ENCODE measurements at regions not wholly inside any gene's neighbourhood (a gene's known extent, or its start where the extent isn't known, plus 50 kb on each side); places are given as distances from the start of the nearest gene placed in this dataset.
"Not testable (repeated sequence)": the region's sequence is repeated elsewhere in the genome, so short reads cannot be mapped to it uniquely, and the experiment has no call there.

DNA sequence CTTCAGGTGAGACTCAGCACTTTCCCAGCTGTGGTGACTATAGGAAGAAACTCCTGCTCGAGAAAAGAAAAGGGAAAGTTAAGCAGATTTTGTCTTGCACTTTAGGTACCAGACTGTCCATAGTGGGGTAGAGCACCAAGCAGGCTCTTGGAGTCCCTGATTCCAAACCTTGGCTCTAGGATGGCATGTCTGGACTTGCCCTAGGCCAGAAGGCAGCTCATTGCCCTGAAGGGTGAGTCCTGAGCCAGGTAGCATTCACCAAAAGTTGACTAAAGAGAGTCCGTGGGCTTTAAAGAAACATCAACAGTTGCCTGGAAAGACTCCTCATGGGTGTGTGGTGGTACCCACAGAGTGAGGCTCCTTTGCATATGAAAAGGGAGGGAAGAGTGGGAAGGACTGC is 145.2 kb upstream of the SNX7 start:
- no peak for DNase-seq (ENCODE audit: low read depth in 1 of 2, low spot score in 1 of 2)
- Histone ChIP-seq H3K27ac (no peak overlapping the region), H3K27me3 (no peaks in the 10 kb centered on the region), H3K4me1 (ENCODE audit: low read depth) (no peaks in the 10 kb centered on the region), H3K36me3 (no peaks in the 10 kb centered on the region), H3K4me3 (no peak overlapping the region), H3K9me3 (ENCODE audit: low read depth) (no peaks in the 10 kb centered on the region)
- TF ChIP-seq, protein P1, sequence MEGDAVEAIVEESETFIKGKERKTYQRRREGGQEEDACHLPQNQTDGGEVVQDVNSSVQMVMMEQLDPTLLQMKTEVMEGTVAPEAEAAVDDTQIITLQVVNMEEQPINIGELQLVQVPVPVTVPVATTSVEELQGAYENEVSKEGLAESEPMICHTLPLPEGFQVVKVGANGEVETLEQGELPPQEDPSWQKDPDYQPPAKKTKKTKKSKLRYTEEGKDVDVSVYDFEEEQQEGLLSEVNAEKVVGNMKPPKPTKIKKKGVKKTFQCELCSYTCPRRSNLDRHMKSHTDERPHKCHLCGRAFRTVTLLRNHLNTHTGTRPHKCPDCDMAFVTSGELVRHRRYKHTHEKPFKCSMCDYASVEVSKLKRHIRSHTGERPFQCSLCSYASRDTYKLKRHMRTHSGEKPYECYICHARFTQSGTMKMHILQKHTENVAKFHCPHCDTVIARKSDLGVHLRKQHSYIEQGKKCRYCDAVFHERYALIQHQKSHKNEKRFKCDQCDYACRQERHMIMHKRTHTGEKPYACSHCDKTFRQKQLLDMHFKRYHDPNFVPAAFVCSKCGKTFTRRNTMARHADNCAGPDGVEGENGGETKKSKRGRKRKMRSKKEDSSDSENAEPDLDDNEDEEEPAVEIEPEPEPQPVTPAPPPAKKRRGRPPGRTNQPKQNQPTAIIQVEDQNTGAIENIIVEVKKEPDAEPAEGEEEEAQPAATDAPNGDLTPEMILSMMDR (IDR thresholded peaks at IDR 0.05; ENCODE audit: low read depth, low read length) = no peak

- Histone ChIP-seq H3K4me1 (ENCODE audit: low read depth) (no peaks in the 10 kb centered on the region), H3K27ac (no peak overlapping the region), H3K4me3 (no peak overlapping the region), H3K9me3 (ENCODE audit: low read depth) (no peaks in the 10 kb centered on the region), H3K36me3 (no peaks in the 10 kb centered on the region), H3K27me3 (no peaks in the 10 kb centered on the region)
- TF ChIP-seq, protein P1 (IDR thresholded peaks at IDR 0.05; ENCODE audit: low read depth, low read length) = no peak
- no peak for DNase-seq (ENCODE audit: low read depth in 1 of 2, low spot score in 1 of 2)
Measured at GRCh38 chr1:98515744-98516143, 145.8 kb upstream of the SNX7 start.

- H3K27me3 ChIP-seq; DNase-seq (ENCODE audit: low read depth in 1 of 2, low spot score in 1 of 2); H3K27ac ChIP-seq; H3K4me1 ChIP-seq (ENCODE audit: low read depth); H3K4me3 ChIP-seq; H3K36me3 ChIP-seq; H3K9me3 ChIP-seq (ENCODE audit: low read depth): not testable (repeated sequence)
Measured at GRCh38 chr1:98512216-98512615, 149.3 kb upstream of the SNX7 start.

- no peak for DNase-seq (ENCODE audit: low read depth in 1 of 2, low spot score in 1 of 2)
- TF ChIP-seq, protein P1 (IDR thresholded peaks at IDR 0.05; ENCODE audit: low read depth, low read length) = no peak
- no peaks in the 10 kb centered on the region for H3K4me1 ChIP-seq (ENCODE audit: low read depth)
- H3K27ac ChIP-seq = no peak overlapping the region
- H3K4me3 ChIP-seq = no peak overlapping the region
- no peaks in the 10 kb centered on the region for H3K36me3 ChIP-seq
- no peaks in the 10 kb centered on the region for H3K27me3 ChIP-seq
- no peaks in the 10 kb centered on the region for H3K9me3 ChIP-seq (ENCODE audit: low read depth)
Measured at GRCh38 chr1:98503771-98504170, 157.8 kb upstream of the SNX7 start.

DNA sequence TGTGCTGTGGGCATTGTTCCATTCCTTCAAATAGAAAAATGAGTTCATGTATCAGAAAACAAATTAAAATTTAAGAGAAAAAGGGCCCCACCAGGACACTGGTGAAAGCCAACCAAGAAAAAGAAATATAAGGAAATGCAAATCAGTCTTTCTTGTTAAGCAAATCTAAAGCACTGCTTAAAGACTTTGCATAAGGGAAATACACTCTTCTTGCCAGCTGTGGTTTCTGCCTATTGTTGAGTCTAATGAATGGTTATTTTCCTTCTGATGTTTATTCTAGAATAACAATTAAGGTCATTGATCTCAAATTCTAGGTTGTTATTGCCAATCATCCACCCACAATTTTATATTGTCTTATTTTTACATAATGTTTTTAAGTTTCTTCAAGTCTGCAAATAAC is 158.6 kb upstream of the SNX7 start:
- no peak for DNase-seq (ENCODE audit: low read depth in 1 of 2, low spot score in 1 of 2)
- no peak overlapping the region for H3K4me3 ChIP-seq

DNA sequence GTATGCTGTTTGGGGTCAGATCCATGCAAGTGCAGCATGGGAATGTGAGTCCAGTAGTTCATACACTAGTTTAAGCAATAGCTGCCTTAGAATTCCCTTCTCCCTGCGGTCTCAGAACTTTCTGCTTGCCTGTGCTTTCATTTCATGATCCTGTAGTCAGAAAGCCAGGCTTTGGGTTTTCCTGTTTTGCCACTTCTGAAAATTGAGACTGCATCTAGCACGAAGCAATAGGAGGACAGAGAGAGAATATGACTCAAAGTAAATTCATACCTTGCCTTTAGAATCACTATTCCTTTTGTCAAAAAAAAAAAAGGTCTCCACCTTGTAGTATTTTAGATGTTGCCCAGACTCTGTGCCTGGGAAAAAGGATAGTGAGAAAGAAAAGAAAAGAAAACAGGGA is 161.2 kb upstream of the SNX7 start:
- H3K4me1 ChIP-seq (ENCODE audit: low read depth) = no peaks in the 10 kb centered on the region
- no peaks in the 10 kb centered on the region for H3K27me3 ChIP-seq
- no peak for DNase-seq (ENCODE audit: low read depth in 1 of 2, low spot score in 1 of 2)
- H3K27ac ChIP-seq = no peak overlapping the region
- TF ChIP-seq, protein P1 (IDR thresholded peaks at IDR 0.05; ENCODE audit: low read depth, low read length) = no peak
- no peaks in the 10 kb centered on the region for H3K9me3 ChIP-seq (ENCODE audit: low read depth)
- no peaks in the 10 kb centered on the region for H3K36me3 ChIP-seq
- no peak overlapping the region for H3K4me3 ChIP-seq

More for the DNA sequence above, 158.6 kb upstream of the SNX7 start:
- H3K27me3 ChIP-seq = no peaks in the 10 kb centered on the region
- no peaks in the 10 kb centered on the region for H3K36me3 ChIP-seq
- TF ChIP-seq, protein P1 (IDR thresholded peaks at IDR 0.05; ENCODE audit: low read depth, low read length) = no peak
- H3K4me1 ChIP-seq (ENCODE audit: low read depth) = no peaks in the 10 kb centered on the region
- H3K9me3 ChIP-seq (ENCODE audit: low read depth) = no peaks in the 10 kb centered on the region
- H3K27ac ChIP-seq = no peak overlapping the region

Measured in cardiac muscle cell (in vitro differentiated cells and primary cell).